ENCODE measurements at regions not wholly inside any gene's neighbourhood (a gene's known extent, or its start where the extent isn't known, plus 50 kb on each side); places are given as distances from the start of the nearest gene placed in this dataset.

DNA sequence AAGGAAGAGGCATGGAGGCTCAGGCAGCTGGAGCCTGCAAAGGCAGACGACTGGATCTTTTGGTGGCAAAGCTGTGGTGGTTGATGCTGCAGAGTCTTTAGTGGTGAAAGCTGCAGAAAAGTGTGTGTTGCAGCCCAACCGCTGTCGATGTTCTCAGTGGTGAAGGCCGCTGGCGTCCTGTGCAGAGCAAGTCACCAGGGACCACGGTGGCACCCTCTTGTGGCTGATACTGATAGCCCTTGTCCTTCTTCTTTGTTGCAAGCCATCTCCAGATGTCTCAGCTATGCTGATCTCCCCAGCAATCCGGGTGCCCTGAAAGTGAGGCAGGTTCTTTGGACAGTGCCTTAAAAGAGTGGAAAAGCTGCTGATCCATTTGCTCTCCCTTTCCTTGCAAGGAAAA lies 610.9 kb upstream of the PCDH9 start:
- no peak overlapping the region for H3K4me3 ChIP-seq
- 78 to 80% methylated on average over 7 of the region's 7 CpGs for WGBS, 2 donors
- H3K27me3 ChIP-seq = no peaks in the 10 kb centered on the region
- no peaks in the 10 kb centered on the region for H3K36me3 ChIP-seq
- no peak for DNase-seq (ENCODE audit: low spot score in 2 of 2)
- H3K27ac ChIP-seq = no peak overlapping the region
- no peaks in the 10 kb centered on the region for H3K9me3 ChIP-seq
- no peaks in the 10 kb centered on the region for H3K4me1 ChIP-seq
- no peak for TF ChIP-seq POLR2A (IDR thresholded peaks at IDR 0.05)
- TF ChIP-seq EP300 (IDR thresholded peaks at IDR 0.05) = no peak
- TF ChIP-seq CTCF (IDR thresholded peaks at IDR 0.05) = no peak

DNA sequence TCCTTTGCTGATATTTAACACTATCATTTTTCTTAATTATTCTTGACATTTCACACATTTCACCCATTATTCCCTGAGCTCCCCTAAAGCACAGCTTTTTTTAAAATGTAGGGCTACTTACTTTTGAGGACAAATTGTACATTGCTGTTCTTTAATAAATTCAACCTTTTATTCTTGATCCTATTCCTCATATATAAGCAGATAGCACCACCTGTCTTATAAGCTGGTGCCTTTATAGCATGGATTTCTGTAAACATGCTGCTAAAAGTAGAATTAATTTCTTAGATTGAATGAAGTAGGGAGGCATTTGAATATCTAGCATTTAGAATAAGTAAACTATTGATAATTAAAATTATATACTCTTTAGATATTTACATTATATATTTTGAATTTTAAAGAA lies 603.4 kb upstream of the PCDH9 start:
- no peaks in the 10 kb centered on the region for H3K27me3 ChIP-seq

DNA sequence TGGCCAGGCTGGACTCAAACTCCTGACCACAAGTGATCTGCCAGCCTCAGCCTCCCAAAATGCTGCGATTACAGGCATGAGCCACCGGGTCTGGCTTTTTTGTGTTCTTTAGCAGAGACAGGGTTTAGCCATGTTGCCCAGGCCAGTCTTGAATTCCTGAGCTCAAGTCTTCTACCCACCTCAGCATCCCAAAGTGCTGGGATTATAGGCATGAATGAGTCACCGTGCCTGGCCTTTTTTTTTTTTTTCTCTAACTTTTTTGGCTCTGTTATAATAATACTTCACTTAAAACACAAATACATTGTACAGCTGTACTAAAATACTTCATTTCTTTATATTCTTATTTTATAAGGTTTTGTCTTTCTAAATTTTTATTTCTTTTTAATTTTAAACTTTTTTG lies 599.5 kb upstream of the PCDH9 start:
- TF ChIP-seq POLR2A (IDR thresholded peaks at IDR 0.05) (no peak), CTCF (IDR thresholded peaks at IDR 0.05) (no peak)
- H3K4me1 ChIP-seq = no peaks in the 10 kb centered on the region
- no peak for DNase-seq (ENCODE audit: low spot score in 2 of 2)
- no peaks in the 10 kb centered on the region for H3K36me3 ChIP-seq
- H3K27me3 ChIP-seq = no peaks in the 10 kb centered on the region
- no peak overlapping the region for H3K27ac ChIP-seq
- no peak overlapping the region for H3K4me3 ChIP-seq
- 78 to 94% methylated on average over 3 of the region's 3 CpGs for WGBS, 2 donors
- no peaks in the 10 kb centered on the region for H3K9me3 ChIP-seq

More for the DNA sequence above, 603.4 kb upstream of the PCDH9 start:
- Histone ChIP-seq H3K9me3 (no peaks in the 10 kb centered on the region), H3K36me3 (no peaks in the 10 kb centered on the region), H3K4me3 (no peak overlapping the region), H3K27ac (no peak overlapping the region), H3K4me1 (no peaks in the 10 kb centered on the region)
- no peak for DNase-seq (ENCODE audit: low spot score in 2 of 2)
- TF ChIP-seq EP300 (IDR thresholded peaks at IDR 0.05) (no peak), CTCF (IDR thresholded peaks at IDR 0.05) (no peak), POLR2A (IDR thresholded peaks at IDR 0.05) (no peak)

DNA sequence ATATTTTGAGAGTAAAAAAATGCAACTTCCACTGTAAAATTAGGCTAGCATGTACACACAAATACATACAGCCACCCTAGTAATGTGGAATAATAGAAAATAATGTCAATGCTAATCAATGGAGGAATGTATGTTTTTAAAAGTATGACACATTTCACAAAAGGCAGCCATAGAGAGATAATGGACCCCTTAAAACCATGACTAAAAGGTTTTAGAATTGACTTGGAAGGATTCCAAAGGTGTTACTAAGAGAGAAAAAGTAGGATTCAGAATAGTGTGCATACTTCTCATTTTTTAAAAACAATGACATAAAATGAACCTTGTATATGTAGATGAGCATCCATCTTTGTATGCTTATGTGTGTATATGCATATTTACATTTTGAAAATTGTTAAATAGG lies 597.9 kb upstream of the PCDH9 start:
- Histone ChIP-seq H3K4me3 (no peak overlapping the region), H3K27me3 (no peaks in the 10 kb centered on the region), H3K4me1 (no peaks in the 10 kb centered on the region), H3K36me3 (no peaks in the 10 kb centered on the region), H3K27ac (no peak overlapping the region), H3K9me3 (no peaks in the 10 kb centered on the region)
- TF ChIP-seq CTCF (IDR thresholded peaks at IDR 0.05) (no peak), POLR2A (IDR thresholded peaks at IDR 0.05) (no peak), EP300 (IDR thresholded peaks at IDR 0.05) (no peak)
- DNase-seq (ENCODE audit: low spot score in 2 of 2) = no peak

- Histone ChIP-seq H3K36me3 (no peaks in the 10 kb centered on the region), H3K9me3 (no peaks in the 10 kb centered on the region), H3K27me3 (no peaks in the 10 kb centered on the region), H3K4me3 (no peak overlapping the region), H3K4me1 (no peaks in the 10 kb centered on the region), H3K27ac (no peak overlapping the region)
- no peak for TF ChIP-seq CTCF (IDR thresholded peaks at IDR 0.05)
- TF ChIP-seq EP300 (IDR thresholded peaks at IDR 0.05) = no peak
- 67 to 84% methylated on average over 2 of the region's 2 CpGs for WGBS, 2 donors
- no peak for DNase-seq (ENCODE audit: low spot score in 2 of 2)
Observed at GRCh38 chr13:67821606-67822005, 591.5 kb upstream of the PCDH9 start.
